Testis (tissue), 2 donors: ENCODE measurements at regions not wholly inside any gene's neighbourhood (a gene's known extent, or its start where the extent isn't known, plus 50 kb on each side); places are given as distances from the start of the nearest gene placed in this dataset.

Experiments
- CTCF ChIP-seq, 3 experiments: fragments of 450-650 bp in 2 of 3; fragments of 200-600 bp in 1 of 3; sonication (generic) in 1 of 3; IDR thresholded peaks; one replicate each; pipeline ENCODE4 v1.5.1; 2016 to 2019; ENCODE audit warnings: antibody characterized with exemption in 3 of 3, mild to moderate bottlenecking in 2 of 3, moderate library complexity in 1 of 3
- POLR2A ChIP-seq: fragments of 450-650 bp; IDR thresholded peaks from one replicate; pipeline ENCODE4 v1.6.1; 2017; ENCODE audit warnings: antibody characterized with exemption, mild to moderate bottlenecking, moderate library complexity

GRCh38 chr6:164561656-164562055 lies 747.7 kb downstream of the C6orf118 start:
- TF ChIP-seq CTCF (IDR thresholded peaks at IDR 0.05) (no peak), POLR2A (no peak)
